Fibroblast of skin of right biceps (primary cell): ENCODE measurements at regions not wholly inside any gene's neighbourhood (a gene's known extent, or its start where the extent isn't known, plus 50 kb on each side); places are given as distances from the start of the nearest gene placed in this dataset.
"Not testable (repeated sequence)": the region's sequence is repeated elsewhere in the genome, so short reads cannot be mapped to it uniquely, and the experiment has no call there.

Experiments used
- DNase-seq: peaks from one replicate; pipeline ENCODE4 v3.0.0-alpha.2; 2013

- peak; percentile 81 for DNase-seq
Measured at GRCh38 chr6:121645100-121645745, 209.8 kb downstream of the GJA1 start.

GRCh38 chr6:121647905-121648304, 212.5 kb downstream of the GJA1 start:
- peak; percentile 86 for DNase-seq

GRCh38 chr6:121649951-121650350, 214.5 kb downstream of the GJA1 start:
- DNase-seq = no peak

GRCh38 chr6:121651420-121651819, 216.0 kb downstream of the GJA1 start:
- DNase-seq = no peak

GRCh38 chr6:121652223-121652622, 216.8 kb downstream of the GJA1 start:
- no peak for DNase-seq

GRCh38 chr6:121652726-121653623, 217.5 kb downstream of the GJA1 start:
- DNase-seq = peak; percentile 86

GRCh38 chr6:121653624-121654008, 218.2 kb downstream of the GJA1 start:
- no peak for DNase-seq

GRCh38 chr6:121657972-121658371, 222.5 kb downstream of the GJA1 start:
- no peak for DNase-seq

- DNase-seq = no peak
Measured at GRCh38 chr6:121660277-121660676, 224.8 kb downstream of the GJA1 start.

GRCh38 chr6:121663292-121663810, 227.9 kb downstream of the GJA1 start:
- DNase-seq = no peak

GRCh38 chr6:121664158-121664557, 228.7 kb downstream of the GJA1 start:
- DNase-seq = no peak

- DNase-seq = peak; percentile 88
Measured at GRCh38 chr6:121666814-121667213, 231.4 kb downstream of the GJA1 start.

- DNase-seq = peak; percentile 69
Measured at GRCh38 chr6:121668259-121668658, 232.8 kb downstream of the GJA1 start.

GRCh38 chr6:121670511-121670910, 235.1 kb downstream of the GJA1 start:
- peak; percentile 65 for DNase-seq

GRCh38 chr6:121677571-121677970, 242.1 kb downstream of the GJA1 start:
- DNase-seq = peak; percentile 45

GRCh38 chr6:121678245-121678644, 242.8 kb downstream of the GJA1 start:
- no peak for DNase-seq

GRCh38 chr6:121680058-121680457, 244.6 kb downstream of the GJA1 start:
- DNase-seq = no peak

- no peak for DNase-seq
Measured at GRCh38 chr6:121682666-121683065, 247.2 kb downstream of the GJA1 start.

GRCh38 chr6:121685806-121686205, 250.4 kb downstream of the GJA1 start:
- DNase-seq = not testable (repeated sequence)

GRCh38 chr6:121686611-121687023, 251.2 kb downstream of the GJA1 start:
- DNase-seq = no peak

- no peak for DNase-seq
Measured at GRCh38 chr6:121688974-121689373, 253.5 kb downstream of the GJA1 start.

- DNase-seq = peak; percentile 90
Measured at GRCh38 chr6:121691126-121691551, 255.7 kb downstream of the GJA1 start.

GRCh38 chr6:121694389-121694788, 258.9 kb downstream of the GJA1 start:
- DNase-seq = peak; percentile 78

- DNase-seq = peak; percentile 85
Measured at GRCh38 chr6:121694801-121695251, 259.4 kb downstream of the GJA1 start.
